HCT116 (cell line): ENCODE measurements at regions not wholly inside any gene's neighbourhood (a gene's known extent, or its start where the extent isn't known, plus 50 kb on each side); places are given as distances from the start of the nearest gene placed in this dataset.

Experiments
- ATAC-seq: fragments of 200-7000 bp; cut with Tn5 transposase; 2 replicates; pipeline ENCODE4 v1.9.1; 2020; ENCODE audit warnings: mild to moderate bottlenecking, moderate library complexity
- BruUV-seq: library from RNA; stranded (reverse); fragments of 400-500 nt; replicated peaks from 2 replicates; lab custom pipeline; 2021; lab: Mats Ljungman, UMichigan
- CTCF ChIA-PET: fragments of 300-600 bp; sonication (Branson Sonifier 250); formaldehyde crosslinking; loops from one replicate; lab custom pipeline; 2021; ENCODE audit warnings: antibody characterized with exemption; lab: Charles Lee
- POLR2A ChIA-PET: fragments of 300-600, 350-600 bp; sonication (Branson Sonifier 250); formaldehyde crosslinking; loops from one replicate; lab custom pipeline; 2021; ENCODE audit warnings: antibody characterized with exemption; lab: Charles Lee
- RAD21 ChIA-PET, 2 experiments: fragments of 300-600 bp; sonication (Branson Sonifier 250); formaldehyde crosslinking; loops; one replicate each; lab custom pipeline; 2023; ENCODE audit warnings: low total read pairs in 2 of 2; ENCODE audit not compliant: uncharacterized antibody in 2 of 2, unreplicated experiment in 2 of 2, low non-redundant PET in 1 of 2; lab: Charles Lee
- DNase-seq: peaks from one replicate; pipeline ENCODE4 v3.0.0-alpha.2; 2010; ENCODE audit warnings: low read depth, low spot score
- H2AFZ ChIP-seq: fragments of 200-600 bp; shearing (Covaris generic), sonication (generic); 2 replicates; pipeline ENCODE4 v1.6.1; 2017; ENCODE audit warnings: low read depth, mixed run types, mixed read lengths, antibody characterized with exemption, low read length; ENCODE audit not compliant: poor library complexity, severe bottlenecking
- H3K27ac ChIP-seq: 2 replicates; pipeline ENCODE4 v1.5.1; 2012; ENCODE audit warnings: low read depth, low read length
- H3K27me3 ChIP-seq: fragments of 200-600 bp; sonication (generic); 2 replicates; pipeline ENCODE4 v1.6.1; 2016; ENCODE audit warnings: mixed run types, low read length, mixed read lengths; ENCODE audit not compliant: insufficient read depth
- H3K36me3 ChIP-seq, 2 experiments: fragments of 200-500 bp in 1 of 2; fragments of 200-600 bp in 1 of 2; sonication (Bioruptor generic) in 1 of 2; sonication (generic) in 1 of 2; 2 replicates each; pipeline versions ENCODE4 v1.5.1 to v1.6.1; 2014 to 2016; ENCODE audit warnings: low read length in 2 of 2, inconsistent platforms in 1 of 2, mixed read lengths in 1 of 2, mixed run types in 1 of 2; ENCODE audit not compliant: insufficient read depth in 2 of 2, control insufficient read depth in 1 of 2
- H3K4me1 ChIP-seq, 2 experiments: fragments of 200-600 bp in 1 of 2; sonication (generic) in 1 of 2; 2 replicates each; pipeline versions ENCODE4 v1.5.1 to v1.6.1; 2012 to 2017; ENCODE audit warnings: low read length in 2 of 2, inconsistent platforms in 1 of 2, mild to moderate bottlenecking in 1 of 2, mixed read lengths in 1 of 2, mixed run types in 1 of 2, moderate library complexity in 1 of 2; ENCODE audit not compliant: insufficient read depth in 2 of 2, control insufficient read depth in 1 of 2
- H3K4me2 ChIP-seq: fragments of 200-600 bp; sonication (generic); 2 replicates; pipeline ENCODE4 v1.6.1; 2017; ENCODE audit warnings: mixed run types, low read length, mixed read lengths
- H3K4me3 ChIP-seq, 2 experiments: fragments of 200-600 bp in 1 of 2; sonication (generic) in 1 of 2; replicated peaks in 1 of 2; 2 replicates each; pipeline ENCODE4 v1.5.1; 2011 to 2016; ENCODE audit warnings: low read length in 2 of 2, control low read depth in 1 of 2, low read depth in 1 of 2, mild to moderate bottlenecking in 1 of 2, mixed read lengths in 1 of 2, mixed run types in 1 of 2
- H3K79me2 ChIP-seq: fragments of 200-600 bp; sonication (generic); 2 replicates; pipeline ENCODE4 v1.6.1; 2017; ENCODE audit warnings: mild to moderate bottlenecking, mixed run types, low read length, moderate library complexity, mixed read lengths; ENCODE audit not compliant: insufficient read depth
- H3K9ac ChIP-seq: fragments of 200-600 bp; sonication (generic); 2 replicates; pipeline ENCODE4 v1.6.1; 2016; ENCODE audit warnings: low read length, mixed read lengths
- H3K9me2 ChIP-seq: fragments of 200-600 bp; sonication (generic), shearing (Covaris generic); 2 replicates; pipeline ENCODE4 v1.6.1; 2017; ENCODE audit warnings: mixed run types, mild to moderate bottlenecking, moderate library complexity; ENCODE audit not compliant: insufficient read depth
- H3K9me3 ChIP-seq, 2 experiments: fragments of 200-500 bp in 1 of 2; fragments of 200-600 bp in 1 of 2; sonication (Bioruptor generic) in 1 of 2; sonication (generic) in 1 of 2; 2 replicates each; pipeline ENCODE4 v1.6.1; 2014 to 2017; ENCODE audit warnings: low read length in 2 of 2, mixed read lengths in 2 of 2, inconsistent platforms in 1 of 2, low read depth in 1 of 2, mild to moderate bottlenecking in 1 of 2, mixed run types in 1 of 2, moderate library complexity in 1 of 2; ENCODE audit not compliant: control insufficient read depth in 1 of 2, insufficient read depth in 1 of 2
- H4K20me1 ChIP-seq: fragments of 200-600 bp; sonication (generic), shearing (Covaris generic); 2 replicates; pipeline ENCODE4 v1.6.1; 2017; ENCODE audit warnings: mixed run types, mild to moderate bottlenecking, moderate library complexity; ENCODE audit not compliant: insufficient read depth
- CBX3 ChIP-seq: IDR thresholded peaks from 2 replicates; pipeline ENCODE4 v1.6.1; 2012; ENCODE audit warnings: low read depth
- CEBPB ChIP-seq: IDR thresholded peaks from 2 replicates; pipeline ENCODE4 v1.6.1; 2012; ENCODE audit warnings: low read depth
- EGR1 ChIP-seq: IDR thresholded peaks from 2 replicates; pipeline ENCODE4 v1.6.1; 2012; ENCODE audit warnings: low read depth
- EZH2phosphoT487 ChIP-seq: fragments of 200-600 bp; IDR thresholded peaks from 2 replicates; pipeline ENCODE4 v1.6.1; 2018; ENCODE audit warnings: antibody characterized with exemption, borderline replicate concordance
- FOSL1 ChIP-seq: IDR thresholded peaks from 2 replicates; pipeline ENCODE4 v1.6.1; 2012; ENCODE audit warnings: low read depth
- JUND ChIP-seq: IDR thresholded peaks from 2 replicates; pipeline ENCODE4 v1.6.1; 2012
- MAX ChIP-seq: IDR thresholded peaks from 2 replicates; pipeline ENCODE4 v1.6.1; 2012
- REST ChIP-seq: IDR thresholded peaks from 2 replicates; pipeline ENCODE4 v1.6.1; 2012; ENCODE audit warnings: low read depth
- SIN3A ChIP-seq: IDR thresholded peaks from 2 replicates; pipeline ENCODE4 v1.6.1; 2012; ENCODE audit warnings: low read depth
- SP1 ChIP-seq: IDR thresholded peaks from 2 replicates; pipeline ENCODE4 v1.6.1; 2012; ENCODE audit warnings: low read depth
- SRF ChIP-seq: IDR thresholded peaks from 2 replicates; pipeline ENCODE4 v1.6.1; 2012; ENCODE audit warnings: low read depth
- TCF7L2 ChIP-seq: IDR thresholded peaks from 2 replicates; pipeline ENCODE4 v1.7.0; 2011; ENCODE audit warnings: borderline replicate concordance, inconsistent platforms; ENCODE audit not compliant: insufficient read depth, insufficient read length; ENCODE audit errors: extremely low read depth
- YY1 ChIP-seq: IDR thresholded peaks from 2 replicates; pipeline ENCODE4 v1.6.1; 2011; ENCODE audit warnings: low read length, low read depth, moderate library complexity, mild to moderate bottlenecking; ENCODE audit not compliant: insufficient replicate concordance; ENCODE audit errors: extremely low read depth
- ZFX ChIP-seq: fragments of 450-650 bp; IDR thresholded peaks from 2 replicates; pipeline ENCODE4 v1.6.1; 2017
- ZNF274 ChIP-seq: fragments of 200-500 bp; sonication (Bioruptor generic); IDR thresholded peaks from 2 replicates; pipeline ENCODE4 v1.6.1; 2014; ENCODE audit warnings: mild to moderate bottlenecking, low read depth, low read length, inconsistent platforms
- intact Hi-C: fragments of 100-400 bp; cut with micrococcal nuclease; formaldehyde crosslinking; loops from 2 replicates; pipeline ENCODE4 v1.10.0; 2022
- TF ChIP-seq, protein P1 (sequence below), 3 experiments: fragments of 200-600 bp in 1 of 3; sonication (generic) in 1 of 3; IDR thresholded peaks in 2 of 3; conservative IDR thresholded peaks in 1 of 3; 2 replicates each; pipeline ENCODE4 v1.5.1; 2012 to 2017; ENCODE audit warnings: low read depth in 2 of 3, low read length in 2 of 3, antibody characterized with exemption in 1 of 3, borderline replicate concordance in 1 of 3, control low read depth in 1 of 3, mild to moderate bottlenecking in 1 of 3, mixed read lengths in 1 of 3, mixed run types in 1 of 3, moderate library complexity in 1 of 3; ENCODE audit not compliant: insufficient read depth in 1 of 3

DNA sequence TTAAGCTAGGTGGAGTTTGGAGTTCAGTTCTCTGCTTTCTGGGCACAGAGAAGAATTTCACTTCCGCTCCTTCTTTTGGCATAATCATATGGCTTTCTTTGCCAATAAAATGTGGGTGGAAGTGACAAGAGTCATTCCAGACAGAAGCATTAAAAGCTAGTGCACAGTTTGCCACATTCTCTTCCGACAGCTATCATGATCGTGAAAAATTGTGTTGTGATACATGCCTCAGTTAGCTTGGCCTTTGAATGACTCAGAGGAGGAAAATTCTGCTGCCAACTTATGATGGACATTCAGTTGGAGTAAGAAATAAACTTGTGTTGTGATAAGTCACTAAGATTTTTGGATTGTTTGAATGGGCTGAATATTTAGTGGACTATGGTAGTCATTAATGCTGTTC is 291.7 kb upstream of the SATB1 start:
- no peaks in the 10 kb centered on the region for H4K20me1 ChIP-seq
- H3K27ac ChIP-seq, result no peak overlapping the region
- H3K36me3 ChIP-seq, result no peaks in the 10 kb centered on the region; a peak in 1 of 4 replicates
- no peaks in the 10 kb centered on the region for H3K79me2 ChIP-seq
- H3K4me3 ChIP-seq, result no peak overlapping the region
- no peak for DNase-seq
- ChIA-PET POLR2A (no interaction called here), CTCF (no interaction called here), RAD21 (no interaction called here)
- TF ChIP-seq ZFX (no peak), CBX3 (no peak), EGR1 (no peak), YY1 (no peak), MAX (no peak), FOSL1 (no peak), TCF7L2 (no peak), SRF (no peak), REST (no peak), CEBPB (no peak), SIN3A (no peak), SP1 (no peak), JUND (no peak), EZH2phosphoT487 (no peak), ZNF274 (no peak)
- TF ChIP-seq, protein P1, sequence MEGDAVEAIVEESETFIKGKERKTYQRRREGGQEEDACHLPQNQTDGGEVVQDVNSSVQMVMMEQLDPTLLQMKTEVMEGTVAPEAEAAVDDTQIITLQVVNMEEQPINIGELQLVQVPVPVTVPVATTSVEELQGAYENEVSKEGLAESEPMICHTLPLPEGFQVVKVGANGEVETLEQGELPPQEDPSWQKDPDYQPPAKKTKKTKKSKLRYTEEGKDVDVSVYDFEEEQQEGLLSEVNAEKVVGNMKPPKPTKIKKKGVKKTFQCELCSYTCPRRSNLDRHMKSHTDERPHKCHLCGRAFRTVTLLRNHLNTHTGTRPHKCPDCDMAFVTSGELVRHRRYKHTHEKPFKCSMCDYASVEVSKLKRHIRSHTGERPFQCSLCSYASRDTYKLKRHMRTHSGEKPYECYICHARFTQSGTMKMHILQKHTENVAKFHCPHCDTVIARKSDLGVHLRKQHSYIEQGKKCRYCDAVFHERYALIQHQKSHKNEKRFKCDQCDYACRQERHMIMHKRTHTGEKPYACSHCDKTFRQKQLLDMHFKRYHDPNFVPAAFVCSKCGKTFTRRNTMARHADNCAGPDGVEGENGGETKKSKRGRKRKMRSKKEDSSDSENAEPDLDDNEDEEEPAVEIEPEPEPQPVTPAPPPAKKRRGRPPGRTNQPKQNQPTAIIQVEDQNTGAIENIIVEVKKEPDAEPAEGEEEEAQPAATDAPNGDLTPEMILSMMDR (IDR thresholded peaks at IDR 0.05 in 2 of 3, conservative IDR thresholded peaks at IDR 0.05 in 1 of 3; ENCODE audit: borderline replicate concordance in 1 of 3, insufficient read depth in 1 of 3, low read depth in 2 of 3, low read length in 2 of 3), result no peak
- no peaks in the 10 kb centered on the region for H3K27me3 ChIP-seq
- no peak overlapping the region for H3K9ac ChIP-seq
- H3K4me2 ChIP-seq, result no peak overlapping the region
- no peak for ATAC-seq
- no peaks in the 10 kb centered on the region for H3K9me2 ChIP-seq
- H3K4me1 ChIP-seq, result no peaks in the 10 kb centered on the region
- H2AFZ ChIP-seq, result no peak overlapping the region
- no TSS peak for BruUV-seq
- H3K9me3 ChIP-seq, result no peaks in the 10 kb centered on the region
- intact Hi-C loops, result no loop called here
